Glutamatergic neuron (in vitro differentiated cells): ENCODE measurements at regions not wholly inside any gene's neighbourhood (a gene's known extent, or its start where the extent isn't known, plus 50 kb on each side); places are given as distances from the start of the nearest gene placed in this dataset.

Experiments
- DNase-seq: peaks from one replicate; pipeline ENCODE4 v3.0.0; 2022
- H3K27ac Mint-ChIP-seq: one replicate; pipeline ENCODE4 v1.8.0; 2020; ENCODE audit warnings: mild to moderate bottlenecking, mixed read lengths, inconsistent platforms; ENCODE audit not compliant: unreplicated experiment
- H3K27me3 Mint-ChIP-seq: one replicate; pipeline ENCODE4 v1.8.0; 2020; ENCODE audit warnings: mild to moderate bottlenecking, moderate library complexity, mixed read lengths, inconsistent platforms; ENCODE audit not compliant: unreplicated experiment
- H3K36me3 Mint-ChIP-seq: one replicate; pipeline ENCODE4 v1.8.0; 2020; ENCODE audit warnings: mild to moderate bottlenecking, mixed read lengths, inconsistent platforms; ENCODE audit not compliant: unreplicated experiment
- H3K4me1 Mint-ChIP-seq: one replicate; pipeline ENCODE4 v1.8.0; 2020; ENCODE audit warnings: mild to moderate bottlenecking, low read depth, mixed read lengths, inconsistent platforms; ENCODE audit not compliant: unreplicated experiment
- H3K4me3 Mint-ChIP-seq: one replicate; pipeline ENCODE4 v1.8.0; 2020; ENCODE audit warnings: mild to moderate bottlenecking, mixed read lengths, inconsistent platforms; ENCODE audit not compliant: unreplicated experiment
- H3K9me3 Mint-ChIP-seq: one replicate; pipeline ENCODE4 v1.8.0; 2020; ENCODE audit warnings: mild to moderate bottlenecking, moderate library complexity, mixed read lengths, inconsistent platforms; ENCODE audit not compliant: unreplicated experiment
- TF ChIP-seq, protein P1 (sequence below): fragments of 200-600 bp; sonication (generic); IDR thresholded peaks from one replicate; pipeline ENCODE4 v1.5.0; 2021; ENCODE audit not compliant: partially characterized antibody, unreplicated experiment

- no peaks in the 10 kb centered on the region for H3K27me3 Mint-ChIP-seq
- no peak for DNase-seq
- TF ChIP-seq, protein P1, sequence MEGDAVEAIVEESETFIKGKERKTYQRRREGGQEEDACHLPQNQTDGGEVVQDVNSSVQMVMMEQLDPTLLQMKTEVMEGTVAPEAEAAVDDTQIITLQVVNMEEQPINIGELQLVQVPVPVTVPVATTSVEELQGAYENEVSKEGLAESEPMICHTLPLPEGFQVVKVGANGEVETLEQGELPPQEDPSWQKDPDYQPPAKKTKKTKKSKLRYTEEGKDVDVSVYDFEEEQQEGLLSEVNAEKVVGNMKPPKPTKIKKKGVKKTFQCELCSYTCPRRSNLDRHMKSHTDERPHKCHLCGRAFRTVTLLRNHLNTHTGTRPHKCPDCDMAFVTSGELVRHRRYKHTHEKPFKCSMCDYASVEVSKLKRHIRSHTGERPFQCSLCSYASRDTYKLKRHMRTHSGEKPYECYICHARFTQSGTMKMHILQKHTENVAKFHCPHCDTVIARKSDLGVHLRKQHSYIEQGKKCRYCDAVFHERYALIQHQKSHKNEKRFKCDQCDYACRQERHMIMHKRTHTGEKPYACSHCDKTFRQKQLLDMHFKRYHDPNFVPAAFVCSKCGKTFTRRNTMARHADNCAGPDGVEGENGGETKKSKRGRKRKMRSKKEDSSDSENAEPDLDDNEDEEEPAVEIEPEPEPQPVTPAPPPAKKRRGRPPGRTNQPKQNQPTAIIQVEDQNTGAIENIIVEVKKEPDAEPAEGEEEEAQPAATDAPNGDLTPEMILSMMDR: no peak
- no peaks in the 10 kb centered on the region for H3K9me3 Mint-ChIP-seq
- H3K4me3 Mint-ChIP-seq: no peak overlapping the region
- no peak overlapping the region for H3K27ac Mint-ChIP-seq
- no peaks in the 10 kb centered on the region for H3K36me3 Mint-ChIP-seq
- H3K4me1 Mint-ChIP-seq: no peaks in the 10 kb centered on the region
These were observed 55.5 kb upstream of the ST6GAL2 start for GRCh38 chr2:106941372-106941993.

- H3K4me1 Mint-ChIP-seq: no peaks in the 10 kb centered on the region
- no peaks in the 10 kb centered on the region for H3K36me3 Mint-ChIP-seq
- TF ChIP-seq, protein P1: no peak
- DNase-seq: no peak
- H3K27me3 Mint-ChIP-seq: no peaks in the 10 kb centered on the region
- H3K27ac Mint-ChIP-seq: no peak overlapping the region
- no peak overlapping the region for H3K4me3 Mint-ChIP-seq
- no peaks in the 10 kb centered on the region for H3K9me3 Mint-ChIP-seq
These were observed 57.7 kb upstream of the ST6GAL2 start for GRCh38 chr2:106943468-106944200.

- no peak overlapping the region for H3K4me3 Mint-ChIP-seq
- no peaks in the 10 kb centered on the region for H3K4me1 Mint-ChIP-seq
- no peaks in the 10 kb centered on the region for H3K27me3 Mint-ChIP-seq
- H3K27ac Mint-ChIP-seq: no peak overlapping the region
- no peaks in the 10 kb centered on the region for H3K9me3 Mint-ChIP-seq
- TF ChIP-seq, protein P1: no peak
- no peaks in the 10 kb centered on the region for H3K36me3 Mint-ChIP-seq
- DNase-seq: no peak
These were observed 58.2 kb upstream of the ST6GAL2 start for GRCh38 chr2:106944215-106944614.

DNA sequence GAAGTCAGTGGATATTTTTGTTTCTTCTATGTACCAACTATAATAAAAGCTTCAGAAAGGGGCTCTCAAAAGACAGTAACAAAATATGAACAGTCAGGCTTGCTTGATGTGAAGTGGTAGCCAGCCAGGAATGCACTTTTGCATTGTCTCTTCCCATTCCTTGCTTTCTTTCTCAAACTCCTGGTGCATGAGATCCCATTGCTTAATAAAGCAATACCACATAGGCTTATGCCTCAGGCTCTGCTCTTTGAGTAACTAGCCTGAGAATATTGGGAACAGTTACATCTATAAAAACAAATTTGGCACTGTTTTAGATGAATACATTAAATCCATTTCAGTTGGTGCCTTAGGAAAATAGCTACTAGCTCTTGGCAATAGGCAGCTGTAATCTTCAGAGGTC is 62.6 kb upstream of the ST6GAL2 start:
- TF ChIP-seq, protein P1: no peak
- Mint-ChIP-seq H3K4me1 (no peaks in the 10 kb centered on the region), H3K36me3 (no peaks in the 10 kb centered on the region), H3K4me3 (no peak overlapping the region), H3K27ac (no peak overlapping the region), H3K9me3 (peaks cover 3% of the 10 kb centered on the region), H3K27me3 (no peaks in the 10 kb centered on the region)
- DNase-seq: no peak

- Mint-ChIP-seq H3K4me3 (no peak overlapping the region), H3K4me1 (peaks cover 3% of the 10 kb centered on the region), H3K27me3 (no peaks in the 10 kb centered on the region), H3K9me3 (peaks cover 3% of the 10 kb centered on the region), H3K27ac (no peak overlapping the region), H3K36me3 (no peaks in the 10 kb centered on the region)
- no peak for DNase-seq
- TF ChIP-seq, protein P1: no peak
These were observed 67.3 kb upstream of the ST6GAL2 start for GRCh38 chr2:106953236-106953635.
